Transverse colon (tissue), 4 donors: ENCODE measurements at regions not wholly inside any gene's neighbourhood (a gene's known extent, or its start where the extent isn't known, plus 50 kb on each side); places are given as distances from the start of the nearest gene placed in this dataset.

Experiments
- DNase-seq: peaks from one replicate; pipeline ENCODE4 v3.0.0-alpha.2; 2019
- H3K27ac ChIP-seq, 4 donors: fragments of 200-600 bp; sonication (generic); 2 replicates each; pipeline ENCODE4 v1.5.1; 2016 to 2018; ENCODE audit warnings: inconsistent platforms in 4 of 4
- H3K27me3 ChIP-seq: fragments of 200-600 bp; sonication (generic); 2 replicates; pipeline ENCODE4 v1.5.1; 2017; ENCODE audit warnings: inconsistent platforms
- H3K36me3 ChIP-seq, 4 donors: fragments of 200-600 bp; sonication (generic); 2 replicates each; pipeline ENCODE4 v1.5.1; 2017 to 2019; ENCODE audit warnings: inconsistent platforms in 4 of 4
- H3K4me1 ChIP-seq, 4 donors: fragments of 200-600 bp; sonication (generic); 2 replicates each; pipeline ENCODE4 v1.5.1; 2017 to 2020; ENCODE audit warnings: inconsistent platforms in 4 of 4
- H3K4me3 ChIP-seq, 4 donors: fragments of 200-600 bp; sonication (generic); 1 replicate in 1 of 4; 2 replicates in 3 of 4; pipeline versions ENCODE4 v1.5.1 to v1.6.1; 2017 to 2019; ENCODE audit warnings: inconsistent platforms in 4 of 4
- H3K9me3 ChIP-seq, 2 donors: fragments of 200-600 bp; sonication (generic); 2 replicates each; pipeline ENCODE4 v1.5.1; 2017 to 2019; ENCODE audit warnings: inconsistent platforms in 2 of 2
- CTCF ChIP-seq, 5 experiments: fragments of 200-600 bp in 3 of 5; fragments of 450-650 bp in 2 of 5; sonication (generic) in 3 of 5; IDR thresholded peaks; 1 replicate in 2 of 5; 2 replicates in 3 of 5; pipeline ENCODE4 v1.5.1; 2016 to 2017; ENCODE audit warnings: antibody characterized with exemption in 5 of 5, inconsistent platforms in 3 of 5, mild to moderate bottlenecking in 2 of 5, moderate library complexity in 1 of 5
- EP300 ChIP-seq: sonication (generic); formaldehyde crosslinking; IDR thresholded peaks from one replicate; pipeline ENCODE4 v1.6.1; 2017; ENCODE audit warnings: antibody characterized with exemption, low read depth
- POLR2A ChIP-seq: fragments of 450-650 bp; IDR thresholded peaks from one replicate; pipeline ENCODE4 v1.6.1; 2016; ENCODE audit warnings: antibody characterized with exemption, mild to moderate bottlenecking, moderate library complexity
- POLR2AphosphoS5 ChIP-seq, 3 donors: sonication (generic); formaldehyde crosslinking; IDR thresholded peaks; one replicate each; pipeline ENCODE4 v1.6.1; 2016; ENCODE audit warnings: antibody characterized with exemption in 3 of 3
- WGBS, 2 donors: methylation state at CpG; one replicate each; pipeline ENCODE4 v1.1.5; 2018; ENCODE audit warnings: low coverage in 1 of 2; 5-methylcytosine and 5-hydroxymethylcytosine counted together
- in situ Hi-C, 4 donors: fragments of 200-750 bp; cut with MboI; loops; one replicate each; pipeline versions ENCODE4 v1.15.0 to v1.15.1; 2017; ENCODE audit warnings: low sequenced_read_pairs in 3 of 4, low pct_ligation_motif_present in 1 of 4, low pct_unique_long_range_greater_than_20kb in 1 of 4
- intact Hi-C: fragments of 100-400 bp; cut with DNase I; formaldehyde crosslinking; loops from one replicate; pipeline ENCODE4 v1.15.1; 2023; ENCODE audit warnings: low total_unique reads

- no peaks in the 10 kb centered on the region for H3K36me3 ChIP-seq
- no peak overlapping the region for H3K27ac ChIP-seq
- H3K9me3 ChIP-seq = no peaks in the 10 kb centered on the region
- no peaks in the 10 kb centered on the region for H3K27me3 ChIP-seq
- 63 to 77% methylated on average over 4 to 5 of the region's 5 CpGs for WGBS, 2 donors
- intact Hi-C loops (no loop called here), in situ Hi-C loops (no loop called here)
- DNase-seq = no peak
- no peaks in the 10 kb centered on the region for H3K4me1 ChIP-seq
- TF ChIP-seq POLR2AphosphoS5 (IDR thresholded peaks at IDR 0.05) = no peak
- no peak for TF ChIP-seq CTCF (IDR thresholded peaks at IDR 0.05)
- no peak for TF ChIP-seq POLR2A
- no peak for TF ChIP-seq EP300
- no peak overlapping the region for H3K4me3 ChIP-seq
These were observed 229.0 kb upstream of the ZNF804A start for GRCh38 chr2:184369307-184369706.

DNA sequence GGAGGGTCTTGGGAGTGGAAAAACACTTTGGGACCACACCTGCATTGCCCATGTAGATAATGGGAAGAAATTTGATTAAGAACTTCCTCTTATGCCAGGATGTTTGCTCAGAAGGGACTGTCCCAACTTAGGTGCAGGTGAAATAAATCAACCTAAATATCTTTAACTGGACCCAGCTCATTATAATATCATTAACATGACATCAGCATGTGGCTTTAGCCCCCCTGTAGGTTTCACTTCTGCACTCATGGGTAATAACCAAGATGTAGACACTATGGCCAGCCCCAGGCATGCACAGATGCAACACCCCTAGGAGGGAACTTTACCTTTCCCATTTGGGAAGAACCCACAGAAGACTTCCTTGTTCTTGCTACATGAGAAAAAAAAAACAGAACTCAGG, 227.4 kb upstream of the ZNF804A start:
- intact Hi-C loops (no loop called here), in situ Hi-C loops (no loop called here)
- no peaks in the 10 kb centered on the region for H3K4me1 ChIP-seq
- H3K27me3 ChIP-seq = no peaks in the 10 kb centered on the region
- no peak overlapping the region for H3K4me3 ChIP-seq
- no peak for DNase-seq
- H3K27ac ChIP-seq = no peak overlapping the region
- H3K36me3 ChIP-seq = no peaks in the 10 kb centered on the region
- no peak for TF ChIP-seq POLR2AphosphoS5 (IDR thresholded peaks at IDR 0.05)
- TF ChIP-seq CTCF (IDR thresholded peaks at IDR 0.05) = no peak
- TF ChIP-seq POLR2A = no peak
- TF ChIP-seq EP300 = no peak
- H3K9me3 ChIP-seq = no peaks in the 10 kb centered on the region

- intact Hi-C loops (no loop called here), in situ Hi-C loops (no loop called here)
- Histone ChIP-seq H3K27ac (no peak overlapping the region), H3K9me3 (no peaks in the 10 kb centered on the region), H3K4me1 (no peaks in the 10 kb centered on the region), H3K27me3 (no peaks in the 10 kb centered on the region), H3K4me3 (no peak overlapping the region), H3K36me3 (no peaks in the 10 kb centered on the region)
- no peak for DNase-seq
- TF ChIP-seq CTCF (IDR thresholded peaks at IDR 0.05) (no peak), EP300 (no peak), POLR2A (no peak), POLR2AphosphoS5 (IDR thresholded peaks at IDR 0.05) (no peak)
- WGBS, 2 donors = 45 to 85% methylated on average over 1 of the region's 1 CpG
These were observed 226.7 kb upstream of the ZNF804A start for GRCh38 chr2:184371641-184372040.

GRCh38 chr2:184372484-184372883, 225.8 kb upstream of the ZNF804A start:
- intact Hi-C loops (no loop called here), in situ Hi-C loops (no loop called here)
- Histone ChIP-seq H3K4me1 (no peaks in the 10 kb centered on the region), H3K4me3 (no peak overlapping the region), H3K9me3 (no peaks in the 10 kb centered on the region), H3K27me3 (no peaks in the 10 kb centered on the region), H3K27ac (no peak overlapping the region), H3K36me3 (no peaks in the 10 kb centered on the region)
- no peak for DNase-seq
- TF ChIP-seq EP300 (no peak), POLR2AphosphoS5 (IDR thresholded peaks at IDR 0.05) (no peak), POLR2A (no peak), CTCF (IDR thresholded peaks at IDR 0.05) (no peak)

DNA sequence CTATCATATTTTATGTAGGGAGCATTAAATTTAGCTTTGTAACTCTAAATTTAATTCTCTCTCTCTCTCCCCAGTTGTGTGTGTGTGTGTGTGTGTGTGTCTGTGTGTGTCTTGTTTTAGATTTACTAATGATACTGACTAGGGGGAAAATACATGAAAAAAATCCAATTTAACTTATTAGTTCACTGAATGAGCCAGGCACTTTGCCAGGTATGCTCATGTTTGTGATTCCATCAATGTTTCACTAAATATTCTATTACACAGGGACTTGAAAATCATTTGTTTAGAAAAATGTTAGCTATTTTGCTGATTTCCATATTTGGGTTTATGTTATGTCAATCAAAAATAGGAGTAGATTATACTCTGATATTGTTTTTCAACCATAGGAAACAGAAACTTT, 203.7 kb upstream of the ZNF804A start:
- Histone ChIP-seq H3K36me3 (no peaks in the 10 kb centered on the region), H3K4me1 (no peaks in the 10 kb centered on the region), H3K27me3 (no peaks in the 10 kb centered on the region), H3K4me3 (no peak overlapping the region), H3K27ac (no peak overlapping the region), H3K9me3 (no peaks in the 10 kb centered on the region)
- DNase-seq = no peak
- TF ChIP-seq POLR2A (no peak), EP300 (no peak), POLR2AphosphoS5 (IDR thresholded peaks at IDR 0.05) (no peak), CTCF (IDR thresholded peaks at IDR 0.05) (no peak)
- in situ Hi-C loops = no loop called here
- intact Hi-C loops = no loop called here
